Smooth muscle cell (in vitro differentiated cells): ENCODE measurements at regions not wholly inside any gene's neighbourhood (a gene's known extent, or its start where the extent isn't known, plus 50 kb on each side); places are given as distances from the start of the nearest gene placed in this dataset.

ENCODE experiments used
- DNase-seq: peaks from one replicate; lab custom pipeline; 2025; ENCODE audit not compliant: unreplicated experiment; lab: John Stamatoyannopoulos, UW
- H2AFZ ChIP-seq: fragments of 200-600 bp; sonication (generic); 2 replicates; pipeline ENCODE4 v1.6.0; 2016; ENCODE audit warnings: antibody characterized with exemption, low read depth, mild to moderate bottlenecking
- H3F3A ChIP-seq: fragments of 200-600 bp; sonication (generic); 2 replicates; pipeline ENCODE4 v1.6.0; 2017; ENCODE audit warnings: antibody characterized with exemption, low read depth
- H3K27ac ChIP-seq: fragments of 200-600 bp; sonication (generic); 2 replicates; pipeline ENCODE4 v1.5.1; 2016; ENCODE audit warnings: low read depth, mild to moderate bottlenecking
- H3K27me3 ChIP-seq: fragments of 200-600 bp; sonication (generic); 2 replicates; pipeline ENCODE4 v1.6.1; 2016; ENCODE audit warnings: low read depth, mild to moderate bottlenecking
- H3K36me3 ChIP-seq: fragments of 200-600 bp; sonication (generic); 2 replicates; pipeline ENCODE4 v1.5.1; 2016; ENCODE audit warnings: low read depth
- H3K4me1 ChIP-seq: fragments of 200-600 bp; sonication (generic); 2 replicates; pipeline ENCODE4 v1.5.1; 2016; ENCODE audit warnings: low read depth
- H3K4me2 ChIP-seq: fragments of 200-600 bp; sonication (generic); 2 replicates; pipeline ENCODE4 v1.6.0; 2016; ENCODE audit warnings: mild to moderate bottlenecking
- H3K4me3 ChIP-seq: fragments of 200-600 bp; sonication (generic); 2 replicates; pipeline ENCODE4 v1.5.1; 2016; ENCODE audit warnings: mild to moderate bottlenecking
- H3K79me2 ChIP-seq: fragments of 200-600 bp; sonication (generic); 2 replicates; pipeline ENCODE4 v1.6.0; 2016; ENCODE audit warnings: low read depth, mild to moderate bottlenecking
- H3K9ac ChIP-seq: fragments of 200-600 bp; sonication (generic); 2 replicates; pipeline ENCODE4 v1.6.0; 2016; ENCODE audit warnings: low read depth
- H3K9me3 ChIP-seq: fragments of 200-600 bp; sonication (generic); replicated peaks from 2 replicates; pipeline ENCODE4 v1.5.1; 2016; ENCODE audit warnings: low read depth
- H4K20me1 ChIP-seq: fragments of 200-600 bp; sonication (generic); 2 replicates; pipeline ENCODE4 v1.6.0; 2016; ENCODE audit warnings: low read depth
- CTCF ChIP-seq: fragments of 200-600 bp; sonication (generic); IDR thresholded peaks from 2 replicates; pipeline ENCODE4 v1.5.1; 2017; ENCODE audit warnings: borderline replicate concordance, mild to moderate bottlenecking, antibody characterized with exemption; ENCODE audit not compliant: insufficient read depth, poor library complexity, severe bottlenecking
- WGBS: methylation state at CpG from one replicate; pipeline ENCODE4 v1.1.7; 2016; ENCODE audit warnings: low lambda C conversion rate; 5-methylcytosine and 5-hydroxymethylcytosine counted together

DNA sequence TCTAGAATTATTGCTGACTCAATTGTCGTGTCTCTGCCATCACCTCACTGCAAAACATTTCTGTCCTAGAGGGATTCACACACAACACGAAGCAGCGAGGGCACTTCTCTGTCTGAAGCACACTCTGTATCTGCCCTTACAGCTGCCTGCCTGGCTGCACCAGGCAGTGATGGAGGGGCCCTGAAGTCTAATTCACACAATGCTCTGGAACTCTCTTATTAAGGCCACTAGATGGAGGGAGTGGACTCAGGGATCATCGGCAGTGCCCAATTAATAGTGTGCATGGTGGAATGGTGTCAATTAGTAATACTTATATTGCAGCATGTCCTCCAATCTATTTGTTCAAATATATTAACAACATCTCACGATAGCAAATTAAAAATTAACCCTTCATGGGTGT, 157.5 kb upstream of the MAP1B start:
- 96% methylated on average over 5 of the region's 5 CpGs for WGBS

DNA sequence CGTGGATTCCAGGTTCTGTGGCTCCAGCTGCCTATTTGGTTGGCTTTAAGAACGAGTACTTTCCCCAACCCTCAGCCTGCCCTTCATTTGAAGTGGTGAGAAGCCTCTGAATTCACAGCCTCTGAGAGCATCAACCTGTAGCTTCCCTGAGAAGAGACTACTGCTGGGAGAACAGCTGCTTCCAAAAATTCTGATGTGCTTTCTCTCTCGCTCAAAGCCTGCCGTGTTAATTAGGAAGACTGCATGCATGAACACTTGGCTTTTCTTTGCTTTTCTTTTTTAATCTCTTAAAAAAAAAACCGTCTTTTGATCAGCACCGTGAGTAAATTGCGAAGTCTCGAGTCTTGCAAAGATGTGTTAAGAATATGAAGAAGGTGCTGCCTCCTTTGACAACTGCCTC, 153.4 kb upstream of the MAP1B start:
- 95% methylated on average over 8 of the region's 8 CpGs for WGBS
- H3K4me1 ChIP-seq, result peaks cover 5% of the 10 kb centered on the region
- H3K4me3 ChIP-seq, result no peak overlapping the region
- H3K79me2 ChIP-seq, result no peaks in the 10 kb centered on the region
- no peaks in the 10 kb centered on the region for H3K9me3 ChIP-seq
- no peak for TF ChIP-seq CTCF
- H3K27ac ChIP-seq, result no peak overlapping the region
- no peak for DNase-seq
- H3K27me3 ChIP-seq, result no peaks in the 10 kb centered on the region
- H3K9ac ChIP-seq, result no peak overlapping the region
- no peak overlapping the region for H2AFZ ChIP-seq
- no peaks in the 10 kb centered on the region for H3K36me3 ChIP-seq
- no peaks in the 10 kb centered on the region for H3F3A ChIP-seq
- no peaks in the 10 kb centered on the region for H4K20me1 ChIP-seq
- no peak overlapping the region for H3K4me2 ChIP-seq

More for the DNA sequence above, 157.5 kb upstream of the MAP1B start:
- Histone ChIP-seq H4K20me1 (no peaks in the 10 kb centered on the region), H3K9me3 (no peaks in the 10 kb centered on the region), H3K4me3 (no peak overlapping the region), H2AFZ (no peak overlapping the region), H3K27me3 (no peaks in the 10 kb centered on the region), H3K4me2 (no peak overlapping the region), H3F3A (no peaks in the 10 kb centered on the region), H3K4me1 (no peaks in the 10 kb centered on the region), H3K9ac (no peak overlapping the region), H3K36me3 (no peaks in the 10 kb centered on the region), H3K79me2 (no peaks in the 10 kb centered on the region), H3K27ac (no peak overlapping the region)
- no peak for TF ChIP-seq CTCF
- DNase-seq, result no peak

GRCh38 chr5:71954329-71954728, 152.9 kb upstream of the MAP1B start:
- H3K27me3 ChIP-seq, result no peaks in the 10 kb centered on the region
- no peak overlapping the region for H3K4me2 ChIP-seq
- H4K20me1 ChIP-seq, result no peaks in the 10 kb centered on the region
- no peaks in the 10 kb centered on the region for H3K36me3 ChIP-seq
- no peaks in the 10 kb centered on the region for H3F3A ChIP-seq
- WGBS, result 75% methylated on average over 4 of the region's 4 CpGs
- DNase-seq, result no peak
- H3K4me1 ChIP-seq, result peaks cover 5% of the 10 kb centered on the region
- no peaks in the 10 kb centered on the region for H3K9me3 ChIP-seq
- TF ChIP-seq CTCF, result no peak
- H3K27ac ChIP-seq, result no peak overlapping the region
- no peaks in the 10 kb centered on the region for H3K79me2 ChIP-seq
- no peak overlapping the region for H3K4me3 ChIP-seq
- H2AFZ ChIP-seq, result no peak overlapping the region
- H3K9ac ChIP-seq, result no peak overlapping the region

- no peak for DNase-seq
- H2AFZ ChIP-seq, result no peak overlapping the region
- peaks cover 5% of the 10 kb centered on the region for H3K4me1 ChIP-seq
- H3K79me2 ChIP-seq, result no peaks in the 10 kb centered on the region
- H3K36me3 ChIP-seq, result no peaks in the 10 kb centered on the region
- H3K27me3 ChIP-seq, result no peaks in the 10 kb centered on the region
- no peaks in the 10 kb centered on the region for H4K20me1 ChIP-seq
- no peak overlapping the region for H3K9ac ChIP-seq
- no peaks in the 10 kb centered on the region for H3F3A ChIP-seq
- 75% methylated on average over 9 of the region's 9 CpGs for WGBS
- H3K9me3 ChIP-seq, result no peaks in the 10 kb centered on the region
- no peak overlapping the region for H3K4me2 ChIP-seq
- no peak overlapping the region for H3K4me3 ChIP-seq
- no peak overlapping the region for H3K27ac ChIP-seq
- no peak for TF ChIP-seq CTCF
Observed at GRCh38 chr5:71955723-71956122, 151.6 kb upstream of the MAP1B start.
